Thymus (tissue), 11 donors: ENCODE measurements at regions not wholly inside any gene's neighbourhood (a gene's known extent, or its start where the extent isn't known, plus 50 kb on each side); places are given as distances from the start of the nearest gene placed in this dataset.

ENCODE experiments used
- DNase-seq, 9 donors: peaks; one replicate each; pipeline ENCODE4 v3.0.0-alpha.2; 2013; ENCODE audit warnings: low spot score in 9 of 9, low read depth in 6 of 9, missing footprints in 1 of 9
- H3K27ac ChIP-seq, 2 donors: one replicate each; pipeline ENCODE4 v1.5.1; 2013; ENCODE audit warnings: control low read depth in 1 of 2, low read depth in 1 of 2, low read length in 1 of 2, mild to moderate bottlenecking in 1 of 2, moderate library complexity in 1 of 2
- H3K27me3 ChIP-seq, 2 donors: one replicate each; pipeline ENCODE4 v1.5.1; 2013; ENCODE audit warnings: low read length in 1 of 2; ENCODE audit not compliant: control insufficient read depth in 2 of 2, insufficient read depth in 1 of 2
- H3K36me3 ChIP-seq, 2 donors: one replicate each; pipeline ENCODE4 v1.5.1; 2013; ENCODE audit warnings: low read length in 1 of 2, mild to moderate bottlenecking in 1 of 2, moderate library complexity in 1 of 2; ENCODE audit not compliant: control insufficient read depth in 2 of 2, insufficient read depth in 2 of 2
- H3K4me1 ChIP-seq, 2 donors: one replicate each; pipeline ENCODE4 v1.5.1; 2013; ENCODE audit warnings: low read length in 2 of 2; ENCODE audit not compliant: control insufficient read depth in 2 of 2, insufficient read depth in 2 of 2
- H3K4me3 ChIP-seq, 2 donors: one replicate each; pipeline ENCODE4 v1.5.1; 2013; ENCODE audit warnings: low read length in 2 of 2, control low read depth in 1 of 2, mild to moderate bottlenecking in 1 of 2
- H3K9me3 ChIP-seq, 2 donors: one replicate each; pipeline ENCODE4 v1.5.1; 2013; ENCODE audit warnings: low read length in 1 of 2, mild to moderate bottlenecking in 1 of 2; ENCODE audit not compliant: control insufficient read depth in 2 of 2, insufficient read depth in 1 of 2
- WGBS: extraction: QIAGEN DNeasy Blood & Tissue Kit; methylation state at CpG from one replicate; pipeline ENCODE4 v1.1.7; 2013; 5-methylcytosine and 5-hydroxymethylcytosine counted together
- donor health status: healthy.

GRCh38 chr16:6682142-6682811 is 650.4 kb upstream of the RBFOX1 start:
- 51% methylated on average over 19 of the region's 19 CpGs for WGBS
- H3K27ac ChIP-seq: no peak overlapping the region

GRCh38 chr16:6678586-6678985 is 654.1 kb upstream of the RBFOX1 start:
- Histone ChIP-seq H3K36me3 (no peaks in the 10 kb centered on the region), H3K27ac (no peak overlapping the region), H3K4me1 (no peaks in the 10 kb centered on the region), H3K27me3 (no peaks in the 10 kb centered on the region), H3K4me3 (no peak overlapping the region), H3K9me3 (no peaks in the 10 kb centered on the region)
- WGBS: 97% methylated on average over 3 of the region's 3 CpGs
- DNase-seq: no peak

More at GRCh38 chr16:6682142-6682811, 650.4 kb upstream of the RBFOX1 start:
- no peaks in the 10 kb centered on the region for H3K9me3 ChIP-seq
- no peaks in the 10 kb centered on the region for H3K27me3 ChIP-seq
- no peaks in the 10 kb centered on the region for H3K4me1 ChIP-seq
- H3K4me3 ChIP-seq: no peak overlapping the region
- peak in 3 of 9 donors; percentile 2 to 12 (median 7) for DNase-seq
- H3K36me3 ChIP-seq: no peaks in the 10 kb centered on the region

- DNase-seq: no peak
- Histone ChIP-seq H3K9me3 (no peaks in the 10 kb centered on the region), H3K36me3 (no peaks in the 10 kb centered on the region), H3K27me3 (no peaks in the 10 kb centered on the region), H3K4me1 (no peaks in the 10 kb centered on the region), H3K4me3 (no peak overlapping the region), H3K27ac (no peak overlapping the region)
- 94% methylated on average over 4 of the region's 4 CpGs for WGBS
Measured at GRCh38 chr16:6674071-6674470, 658.6 kb upstream of the RBFOX1 start.

- Histone ChIP-seq H3K27ac (no peak overlapping the region), H3K9me3 (no peaks in the 10 kb centered on the region), H3K4me3 (no peak overlapping the region), H3K4me1 (no peaks in the 10 kb centered on the region), H3K36me3 (no peaks in the 10 kb centered on the region), H3K27me3 (no peaks in the 10 kb centered on the region)
- no peak for DNase-seq
- WGBS: 71% methylated on average over 2 of the region's 2 CpGs
Measured at GRCh38 chr16:6672507-6672906, 660.1 kb upstream of the RBFOX1 start.

- H3K9me3 ChIP-seq: no peaks in the 10 kb centered on the region
- no peak overlapping the region for H3K27ac ChIP-seq
- WGBS: 89% methylated on average over 4 of the region's 4 CpGs
- H3K27me3 ChIP-seq: no peaks in the 10 kb centered on the region
- H3K4me3 ChIP-seq: no peak overlapping the region
- H3K4me1 ChIP-seq: no peaks in the 10 kb centered on the region
- H3K36me3 ChIP-seq: no peaks in the 10 kb centered on the region
- DNase-seq: no peak
Measured at GRCh38 chr16:6667393-6667792, 665.3 kb upstream of the RBFOX1 start.

- Histone ChIP-seq H3K36me3 (no peaks in the 10 kb centered on the region), H3K27ac (no peak overlapping the region), H3K9me3 (no peaks in the 10 kb centered on the region), H3K4me1 (no peaks in the 10 kb centered on the region), H3K4me3 (no peak overlapping the region), H3K27me3 (no peaks in the 10 kb centered on the region)
- WGBS: 89% methylated on average over 7 of the region's 7 CpGs
- DNase-seq: no peak
Measured at GRCh38 chr16:6665126-6665525, 667.5 kb upstream of the RBFOX1 start.

- no peak overlapping the region for H3K4me3 ChIP-seq
Measured at GRCh38 chr16:6663668-6664067, 669.0 kb upstream of the RBFOX1 start.

GRCh38 chr16:6656760-6657159 is 675.9 kb upstream of the RBFOX1 start:
- no peaks in the 10 kb centered on the region for H3K36me3 ChIP-seq
- no peak overlapping the region for H3K4me3 ChIP-seq
- no peaks in the 10 kb centered on the region for H3K9me3 ChIP-seq
- no peaks in the 10 kb centered on the region for H3K27me3 ChIP-seq
- H3K27ac ChIP-seq: no peak overlapping the region
- no peak for DNase-seq
- no peaks in the 10 kb centered on the region for H3K4me1 ChIP-seq

More at GRCh38 chr16:6663668-6664067, 669.0 kb upstream of the RBFOX1 start:
- no peak for DNase-seq
- Histone ChIP-seq H3K9me3 (no peaks in the 10 kb centered on the region), H3K27ac (no peak overlapping the region), H3K36me3 (no peaks in the 10 kb centered on the region), H3K27me3 (no peaks in the 10 kb centered on the region), H3K4me1 (no peaks in the 10 kb centered on the region)
- 68% methylated on average over 2 of the region's 2 CpGs for WGBS

- H3K36me3 ChIP-seq: no peaks in the 10 kb centered on the region
- peaks cover 0 to 2% of the 10 kb centered on the region in 2 donors for H3K27me3 ChIP-seq
- H3K9me3 ChIP-seq: no peaks in the 10 kb centered on the region
- H3K4me1 ChIP-seq: no peaks in the 10 kb centered on the region
- WGBS: 85% methylated on average over 5 of the region's 5 CpGs
- no peak overlapping the region for H3K4me3 ChIP-seq
- H3K27ac ChIP-seq: no peak overlapping the region
- DNase-seq: no peak
Measured at GRCh38 chr16:6646891-6647290, 685.8 kb upstream of the RBFOX1 start.
